H1 (cell line): ENCODE measurements at regions not wholly inside any gene's neighbourhood (a gene's known extent, or its start where the extent isn't known, plus 50 kb on each side); places are given as distances from the start of the nearest gene placed in this dataset.

ENCODE experiments used
- CEBPB ChIP-seq: IDR thresholded peaks from 2 replicates; pipeline ENCODE4 v1.6.1; 2012; ENCODE audit warnings: low read depth, low read length
- CTCF ChIP-seq, 3 experiments: IDR thresholded peaks; 1 replicate in 2 of 3; 2 replicates in 1 of 3; pipeline versions ENCODE4 v1.5.1 to v1.6.1; 2011; ENCODE audit warnings: low read length in 3 of 3, mild to moderate bottlenecking in 3 of 3, inconsistent platforms in 2 of 3, low read depth in 1 of 3, moderate library complexity in 1 of 3; ENCODE audit not compliant: insufficient read depth in 1 of 3; ENCODE audit errors: control extremely low read depth in 1 of 3
- EGR1 ChIP-seq: IDR thresholded peaks from 2 replicates; pipeline ENCODE4 v1.6.1; 2011; ENCODE audit warnings: low read depth, low read length, borderline replicate concordance
- EZH2 ChIP-seq: fragments of 200-600 bp; sonication (generic); IDR thresholded peaks from 2 replicates; pipeline ENCODE4 v1.7.1; 2012; ENCODE audit warnings: low read depth, mild to moderate bottlenecking, moderate library complexity, low read length, inconsistent platforms; ENCODE audit not compliant: severe bottlenecking
- JUND ChIP-seq: IDR thresholded peaks from 2 replicates; pipeline ENCODE4 v1.6.1; 2011; ENCODE audit warnings: mild to moderate bottlenecking, improper control_type of control experiment, low read length
- MAX ChIP-seq: IDR thresholded peaks from 2 replicates; pipeline ENCODE4 v1.6.1; 2012; ENCODE audit warnings: inconsistent platforms
- NRF1 ChIP-seq: IDR thresholded peaks from 2 replicates; pipeline ENCODE4 v1.6.1; 2011; ENCODE audit warnings: mild to moderate bottlenecking, low read depth, low read length, improper control_type of control experiment
- POLR2A ChIP-seq, 2 experiments: IDR thresholded peaks; 1 replicate in 1 of 2; 2 replicates in 1 of 2; pipeline ENCODE4 v1.6.1; 2011; ENCODE audit warnings: low read depth in 2 of 2, low read length in 2 of 2, mild to moderate bottlenecking in 2 of 2; ENCODE audit errors: control extremely low read depth in 1 of 2
- POLR2AphosphoS5 ChIP-seq: IDR thresholded peaks from 2 replicates; pipeline ENCODE4 v1.6.1; 2011; ENCODE audit warnings: low read depth, low read length
- SP1 ChIP-seq: IDR thresholded peaks from 2 replicates; pipeline ENCODE4 v1.6.1; 2011; ENCODE audit warnings: low read depth, low read length
- TBP ChIP-seq: IDR thresholded peaks from 2 replicates; pipeline ENCODE4 v1.6.1; 2011; ENCODE audit warnings: low read depth, low read length, improper control_type of control experiment
- USF2 ChIP-seq: IDR thresholded peaks from 2 replicates; pipeline ENCODE4 v1.6.1; 2011; ENCODE audit warnings: low read length, improper control_type of control experiment
- YY1 ChIP-seq: IDR thresholded peaks from 2 replicates; pipeline ENCODE4 v1.6.1; 2011; ENCODE audit warnings: low read depth, mild to moderate bottlenecking, low read length

- TF ChIP-seq CTCF (IDR thresholded peaks at IDR 0.05; ENCODE audit: control extremely low read depth in 1 of 3, insufficient read depth in 1 of 3, low read depth in 1 of 3, low read length in 3 of 3) (no peak), EZH2 (no peak), USF2 (no peak), MAX (no peak), POLR2AphosphoS5 (no peak), POLR2A (IDR thresholded peaks at IDR 0.05; ENCODE audit: control extremely low read depth in 1 of 2, low read depth in 2 of 2, low read length in 2 of 2) (no peak), TBP (no peak), EGR1 (no peak), SP1 (no peak), JUND (no peak), NRF1 (no peak), YY1 (no peak), CEBPB (no peak)
Observed at GRCh38 chr11:46223252-46223513, 54.3 kb upstream of the CREB3L1 start.
